ENCODE measurements at regions not wholly inside any gene's neighbourhood (a gene's known extent, or its start where the extent isn't known, plus 50 kb on each side); places are given as distances from the start of the nearest gene placed in this dataset.

- Histone ChIP-seq H3K36me3 (ENCODE audit: insufficient read depth, low read length) (no peaks in the 10 kb centered on the region), H2AFZ (ENCODE audit: low read length) (no peak overlapping the region), H3K27me3 (ENCODE audit: insufficient read depth, low read length) (no peaks in the 10 kb centered on the region), H3K9me3 (ENCODE audit: low read length) (no peaks in the 10 kb centered on the region), H3K79me2 (ENCODE audit: insufficient read depth, low read length) (no peaks in the 10 kb centered on the region), H3K4me2 (ENCODE audit: low read length) (no peak overlapping the region), H3K4me3 (ENCODE audit: low read depth, low read length, poor library complexity, severe bottlenecking) (no peak overlapping the region), H3K4me1 (ENCODE audit: insufficient read depth, low read length, severe bottlenecking) (peaks cover 6% of the 10 kb centered on the region), H3K27ac (ENCODE audit: low read depth, low read length, poor library complexity, severe bottlenecking) (no peak overlapping the region), H3F3A (ENCODE audit: insufficient read depth, low read length) (no peaks in the 10 kb centered on the region), H4K20me1 (ENCODE audit: insufficient read depth, low read length) (no peaks in the 10 kb centered on the region), H3K9ac (ENCODE audit: low read length) (no peak overlapping the region), H3K9me2 (ENCODE audit: low read depth, low read length) (no peaks in the 10 kb centered on the region)
- TF ChIP-seq CTCF (IDR thresholded peaks at IDR 0.05; ENCODE audit: low read length) (no peak), EZH2 (IDR thresholded peaks at IDR 0.05; ENCODE audit: borderline replicate concordance, low read length) (no peak)
Measured at GRCh38 chr1:221573756-221574155, 168.1 kb downstream of the DUSP10 start.

- Histone ChIP-seq H3K4me1 (ENCODE audit: insufficient read depth, low read length, severe bottlenecking) (peaks cover 6% of the 10 kb centered on the region), H3K9ac (ENCODE audit: low read length) (no peak overlapping the region), H3F3A (ENCODE audit: insufficient read depth, low read length) (no peaks in the 10 kb centered on the region), H3K9me2 (ENCODE audit: low read depth, low read length) (no peaks in the 10 kb centered on the region), H3K79me2 (ENCODE audit: insufficient read depth, low read length) (no peaks in the 10 kb centered on the region), H3K27ac (ENCODE audit: low read depth, low read length, poor library complexity, severe bottlenecking) (no peak overlapping the region), H2AFZ (ENCODE audit: low read length) (no peak overlapping the region), H3K36me3 (ENCODE audit: insufficient read depth, low read length) (no peaks in the 10 kb centered on the region), H3K27me3 (ENCODE audit: insufficient read depth, low read length) (no peaks in the 10 kb centered on the region), H3K4me2 (ENCODE audit: low read length) (no peak overlapping the region), H3K4me3 (ENCODE audit: low read depth, low read length, poor library complexity, severe bottlenecking) (no peak overlapping the region), H3K9me3 (ENCODE audit: low read length) (no peaks in the 10 kb centered on the region), H4K20me1 (ENCODE audit: insufficient read depth, low read length) (no peaks in the 10 kb centered on the region)
- TF ChIP-seq EZH2 (IDR thresholded peaks at IDR 0.05; ENCODE audit: borderline replicate concordance, low read length) (no peak), CTCF (IDR thresholded peaks at IDR 0.05; ENCODE audit: low read length) (no peak)
Measured at GRCh38 chr1:221574529-221574928, 167.4 kb downstream of the DUSP10 start.

- Histone ChIP-seq H4K20me1 (ENCODE audit: insufficient read depth, low read length) (no peaks in the 10 kb centered on the region), H3K9ac (ENCODE audit: low read length) (no peak overlapping the region), H3K27ac (ENCODE audit: low read depth, low read length, poor library complexity, severe bottlenecking) (no peak overlapping the region), H3K9me2 (ENCODE audit: low read depth, low read length) (no peaks in the 10 kb centered on the region), H3K27me3 (ENCODE audit: insufficient read depth, low read length) (no peaks in the 10 kb centered on the region), H3K79me2 (ENCODE audit: insufficient read depth, low read length) (no peaks in the 10 kb centered on the region), H3K9me3 (ENCODE audit: low read length) (no peaks in the 10 kb centered on the region), H3K4me3 (ENCODE audit: low read depth, low read length, poor library complexity, severe bottlenecking) (no peak overlapping the region), H3K4me2 (ENCODE audit: low read length) (no peak overlapping the region), H2AFZ (ENCODE audit: low read length) (no peak overlapping the region), H3K4me1 (ENCODE audit: insufficient read depth, low read length, severe bottlenecking) (peaks cover 6% of the 10 kb centered on the region), H3K36me3 (ENCODE audit: insufficient read depth, low read length) (no peaks in the 10 kb centered on the region), H3F3A (ENCODE audit: insufficient read depth, low read length) (no peaks in the 10 kb centered on the region)
- TF ChIP-seq CTCF (IDR thresholded peaks at IDR 0.05; ENCODE audit: low read length), result no peak
Measured at GRCh38 chr1:221575605-221576004, 166.3 kb downstream of the DUSP10 start.
